A673 (cell line): ENCODE measurements at regions not wholly inside any gene's neighbourhood (a gene's known extent, or its start where the extent isn't known, plus 50 kb on each side); places are given as distances from the start of the nearest gene placed in this dataset.
"Not testable (repeated sequence)": the region's sequence is repeated elsewhere in the genome, so short reads cannot be mapped to it uniquely, and the experiment has no call there.

ENCODE experiments used
- BruUV-seq: library from RNA; stranded (reverse); fragments of 400-500 nt; replicated peaks from 2 replicates; lab custom pipeline; 2021; lab: Mats Ljungman, UMichigan
- CTCF ChIA-PET: fragments of 300-600 bp; sonication (Branson Sonifier 250); formaldehyde crosslinking; loops from one replicate; lab custom pipeline; 2022; ENCODE audit warnings: antibody characterized with exemption; lab: Charles Lee
- POLR2A ChIA-PET: fragments of 300-600 bp; sonication (Branson Sonifier 250); formaldehyde crosslinking; loops from one replicate; lab custom pipeline; 2022; ENCODE audit warnings: antibody characterized with exemption; ENCODE audit not compliant: low non-redundant PET; lab: Charles Lee
- DNase-seq: peaks from one replicate; pipeline ENCODE4 v3.0.0-alpha.2; 2015; ENCODE audit warnings: low spot score
- H3K27ac ChIP-seq: fragments of 200-600 bp; sonication (generic); 2 replicates; pipeline ENCODE4 v1.5.1; 2016; ENCODE audit warnings: mixed run types, low read depth, mild to moderate bottlenecking, mixed read lengths, antibody characterized with exemption, low read length; ENCODE audit not compliant: poor library complexity, severe bottlenecking
- H3K27me3 ChIP-seq: fragments of 200-600 bp; sonication (generic); replicated peaks from 2 replicates; pipeline ENCODE4 v1.6.1; 2017; ENCODE audit warnings: mixed run types, low read depth, mild to moderate bottlenecking, mixed read lengths, antibody characterized with exemption, low read length; ENCODE audit not compliant: insufficient read depth, poor library complexity
- H3K36me3 ChIP-seq: fragments of 200-600 bp; sonication (generic); 2 replicates; pipeline ENCODE4 v1.6.1; 2016; ENCODE audit warnings: mixed run types, mild to moderate bottlenecking, mixed read lengths, antibody characterized with exemption, low read length; ENCODE audit not compliant: insufficient read depth, poor library complexity, severe bottlenecking
- H3K4me1 ChIP-seq: fragments of 200-600 bp; sonication (generic); 2 replicates; pipeline ENCODE4 v1.6.1; 2017; ENCODE audit warnings: mixed run types, mild to moderate bottlenecking, mixed read lengths, antibody characterized with exemption, low read length; ENCODE audit not compliant: insufficient read depth, poor library complexity, severe bottlenecking
- H3K4me3 ChIP-seq: fragments of 200-600 bp; sonication (generic); 2 replicates; pipeline ENCODE4 v1.5.1; 2016; ENCODE audit warnings: low read depth, mixed run types, mild to moderate bottlenecking, mixed read lengths, low read length; ENCODE audit not compliant: poor library complexity, severe bottlenecking
- H3K9me3 ChIP-seq: fragments of 200-600 bp; sonication (generic); 2 replicates; pipeline ENCODE4 v1.6.1; 2016; ENCODE audit warnings: mixed run types, low read depth, mild to moderate bottlenecking, mixed read lengths, antibody characterized with exemption, low read length; ENCODE audit not compliant: poor library complexity, severe bottlenecking
- intact Hi-C: fragments of 100-400 bp; cut with micrococcal nuclease; formaldehyde crosslinking; loops from one replicate; pipeline ENCODE4 v1.10.0; 2022; ENCODE audit not compliant: unreplicated experiment

DNA sequence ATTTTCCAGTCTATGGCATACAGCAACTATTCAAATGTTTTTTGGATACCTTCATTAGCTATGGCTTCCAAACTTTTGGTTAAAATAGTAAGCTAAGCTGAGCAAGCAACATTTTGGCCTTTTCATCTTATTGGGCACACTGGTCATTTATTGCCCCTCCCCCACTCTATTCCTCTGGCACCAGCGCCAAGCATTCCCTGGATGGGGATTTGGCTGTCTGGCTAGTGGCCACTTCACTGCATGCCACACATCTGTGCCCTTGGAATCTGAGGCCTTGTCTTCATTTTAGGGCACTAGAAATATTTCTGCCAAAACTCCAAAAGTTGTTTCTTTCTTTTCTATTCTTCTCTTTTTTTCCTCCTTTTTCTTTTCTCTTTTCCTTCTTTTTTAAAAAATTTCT, 305.8 kb upstream of the POTED start:
- BruUV-seq, H3K4me1 ChIP-seq, CTCF ChIA-PET, POLR2A ChIA-PET, H3K4me3 ChIP-seq, DNase-seq, intact Hi-C loops, H3K27ac ChIP-seq, H3K9me3 ChIP-seq, H3K27me3 ChIP-seq, H3K36me3 ChIP-seq: not testable (repeated sequence)

GRCh38 chr21:13304901-13305300, 304.7 kb upstream of the POTED start:
- H3K27me3 ChIP-seq, DNase-seq, BruUV-seq, H3K36me3 ChIP-seq, H3K4me3 ChIP-seq, POLR2A ChIA-PET, H3K9me3 ChIP-seq, H3K27ac ChIP-seq, intact Hi-C loops, CTCF ChIA-PET, H3K4me1 ChIP-seq: not testable (repeated sequence)

- intact Hi-C loops, BruUV-seq, H3K27me3 ChIP-seq, POLR2A ChIA-PET, H3K27ac ChIP-seq, H3K4me3 ChIP-seq, DNase-seq, CTCF ChIA-PET, H3K9me3 ChIP-seq, H3K36me3 ChIP-seq, H3K4me1 ChIP-seq: not testable (repeated sequence)
These were observed 299.5 kb upstream of the POTED start for GRCh38 chr21:13310120-13310519.

DNA sequence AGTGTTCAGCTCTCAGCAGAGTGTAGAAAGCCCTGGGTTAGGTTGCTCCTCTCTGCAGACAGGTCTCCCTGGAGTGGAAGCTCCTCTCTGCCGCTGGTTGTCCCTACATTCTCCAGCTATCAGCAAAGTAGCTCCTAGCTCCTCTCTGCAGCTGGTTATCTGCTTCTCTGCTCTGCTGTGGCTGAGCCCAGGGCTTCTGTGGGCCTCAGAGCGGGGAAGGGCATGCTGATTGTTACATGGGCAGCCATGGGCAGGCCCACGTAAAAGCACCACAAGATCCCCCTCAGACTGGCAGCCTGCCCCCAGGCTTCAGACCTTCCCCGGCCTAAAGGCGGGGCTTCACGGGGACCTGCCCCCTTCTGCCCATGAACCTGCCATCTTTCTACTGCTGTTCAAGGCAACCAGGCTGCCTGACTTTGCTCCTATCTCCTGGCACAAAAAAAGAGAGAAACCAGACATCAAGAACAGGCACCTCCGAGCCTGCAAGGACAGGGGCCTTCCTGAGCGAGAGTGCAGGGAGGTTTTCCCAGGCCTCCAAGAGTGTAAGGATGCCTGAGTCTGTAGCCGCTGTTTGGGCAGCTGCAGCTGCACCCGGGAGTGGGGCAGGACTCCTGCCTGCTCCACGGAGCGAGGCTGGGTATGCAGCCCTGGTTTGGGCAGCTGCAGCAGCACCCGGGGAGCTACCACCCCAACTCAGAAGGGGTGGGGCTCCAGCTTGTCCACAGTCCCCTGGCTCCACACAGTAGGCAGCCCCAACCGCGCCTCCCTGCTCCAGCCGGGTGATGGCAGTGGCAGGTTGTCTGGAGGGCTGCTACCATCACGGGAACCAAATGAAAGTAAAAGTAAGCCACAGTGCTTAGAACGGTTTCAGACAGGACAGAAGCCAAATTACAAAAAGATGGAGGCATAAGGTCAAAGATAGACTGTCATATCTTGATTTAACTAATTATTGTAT, 298.7 kb upstream of the POTED start:
- H3K36me3 ChIP-seq, POLR2A ChIA-PET, CTCF ChIA-PET, H3K9me3 ChIP-seq, H3K4me1 ChIP-seq, H3K27me3 ChIP-seq, H3K4me3 ChIP-seq, BruUV-seq, H3K27ac ChIP-seq, DNase-seq, intact Hi-C loops: not testable (repeated sequence)

DNA sequence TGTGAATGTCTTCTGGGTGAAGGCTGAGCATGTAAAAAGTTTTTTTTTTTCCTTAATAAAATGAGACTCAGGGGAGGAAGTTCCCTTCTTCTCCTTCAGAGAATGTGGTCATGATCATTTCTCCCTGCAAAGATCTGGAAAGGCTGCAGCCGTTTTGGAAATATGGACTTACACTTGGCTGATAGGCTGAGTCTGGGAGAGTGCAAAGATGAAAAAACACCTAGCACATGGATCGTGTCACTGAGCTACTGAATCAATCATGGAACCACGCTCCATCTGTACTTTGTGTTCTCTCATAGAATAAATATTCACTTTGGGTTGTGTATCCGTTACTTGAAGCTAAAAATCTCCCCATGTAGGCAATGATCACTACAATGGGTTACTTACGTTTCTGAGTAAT, 290.9 kb upstream of the POTED start:
- BruUV-seq, H3K36me3 ChIP-seq, intact Hi-C loops, H3K9me3 ChIP-seq, H3K4me3 ChIP-seq, CTCF ChIA-PET, H3K4me1 ChIP-seq, POLR2A ChIA-PET, H3K27ac ChIP-seq, DNase-seq, H3K27me3 ChIP-seq: not testable (repeated sequence)

DNA sequence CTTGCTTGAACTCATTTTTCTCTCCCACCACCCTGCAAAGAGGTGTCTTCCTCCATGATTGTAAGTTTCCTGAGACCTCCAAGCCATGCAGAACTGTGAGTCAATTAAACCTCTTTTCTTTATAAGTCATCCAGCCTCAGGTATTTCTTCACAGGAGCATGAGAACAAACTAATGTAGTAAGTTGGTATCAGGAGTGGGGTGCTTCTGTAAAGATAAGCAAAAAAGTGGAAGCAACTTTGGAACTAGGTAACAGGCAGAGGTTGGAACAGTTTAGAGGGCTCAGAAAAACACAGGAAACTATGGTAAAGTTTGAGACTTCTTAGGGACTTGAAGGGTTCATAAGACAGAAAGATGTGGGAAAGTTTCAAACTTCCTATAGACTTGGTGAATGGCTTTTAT, 287.7 kb upstream of the POTED start:
- H3K27ac ChIP-seq, POLR2A ChIA-PET, BruUV-seq, H3K36me3 ChIP-seq, H3K9me3 ChIP-seq, H3K4me3 ChIP-seq, H3K4me1 ChIP-seq, intact Hi-C loops, DNase-seq, H3K27me3 ChIP-seq, CTCF ChIA-PET: not testable (repeated sequence)
